ENCODE measurements at regions not wholly inside any gene's neighbourhood (a gene's known extent, or its start where the extent isn't known, plus 50 kb on each side); places are given as distances from the start of the nearest gene placed in this dataset.

DNA sequence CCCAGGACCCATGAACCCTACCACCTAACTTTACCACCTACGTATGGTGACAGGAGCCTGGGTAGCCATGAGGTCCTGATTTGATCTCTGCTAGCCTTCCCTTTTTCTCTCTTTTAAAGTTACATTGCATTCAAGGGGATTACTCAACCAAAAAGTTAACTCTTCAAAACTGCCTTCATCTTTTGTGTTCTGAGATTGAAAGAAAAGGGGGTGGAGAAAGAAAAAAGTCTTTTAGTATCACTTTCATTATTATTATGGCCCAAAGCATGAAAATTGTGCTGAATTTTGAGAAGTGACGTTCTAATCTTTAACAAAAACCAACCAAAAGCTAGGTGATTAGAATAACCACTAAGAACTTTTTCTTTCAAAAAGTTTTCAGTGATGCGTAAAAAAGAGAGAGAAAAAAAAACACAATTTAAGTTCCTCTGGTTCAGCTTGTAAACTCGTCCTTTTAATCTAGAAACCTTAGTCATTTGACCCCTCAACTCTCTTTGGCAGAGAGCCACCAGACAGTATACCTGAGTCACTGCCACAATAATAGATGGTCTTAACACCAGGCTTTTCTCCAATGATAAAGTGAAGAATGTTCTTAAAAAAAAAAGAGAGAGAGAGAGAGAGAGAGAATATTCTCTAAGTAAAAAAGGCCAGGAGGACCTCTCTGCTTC lies 347.4 kb upstream of the FGF13 start:
- BruUV-seq (replicated peaks): no TSS peak
- in situ Hi-C loops (cut with MboI): no loop called here
- WGBS (ENCODE audit: insufficient coverage, low coverage, missing lambda C conversion rate): 5% methylated on average over 2 of the region's 4 CpGs
- TF ChIP-seq SAP30 (IDR thresholded peaks at IDR 0.05; ENCODE audit: borderline replicate concordance, insufficient read depth, low read depth, low read length, poor library complexity, severe bottlenecking) (no peak), DIDO1 (tag; IDR thresholded peaks at IDR 0.05; ENCODE audit: low read depth) (no peak), RFX1 (IDR thresholded peaks at IDR 0.05) (no peak), NFIC (IDR thresholded peaks at IDR 0.05) (peak; percentile 74), MIER1 (IDR thresholded peaks at IDR 0.05; ENCODE audit: low read depth) (no peak), MAFF (IDR thresholded peaks at IDR 0.05; ENCODE audit: low read length) (no peak), ZNF174 (CRISPR knock-in tag; IDR thresholded peaks at IDR 0.05) (no peak), ARHGAP35 (IDR thresholded peaks at IDR 0.05; ENCODE audit: partially characterized antibody) (no peak), SOX6 (IDR thresholded peaks at IDR 0.05) (peak; percentile 58), MEIS2 (IDR thresholded peaks at IDR 0.05; ENCODE audit: partially characterized antibody) (peak; percentile 15), ZNF384 (IDR thresholded peaks at IDR 0.05; ENCODE audit: low read depth, low read length) (0 out of 2 replicates have a peak, but pooled peaks have one; percentile 22), RBM25 (IDR thresholded peaks at IDR 0.05; ENCODE audit: low read depth, low read length, severe bottlenecking) (no peak), ZEB2 (IDR thresholded peaks at IDR 0.05) (no peak), ZNF347 (CRISPR knock-in tag; IDR thresholded peaks at IDR 0.05; ENCODE audit: low read depth) (no peak), CREBBP (IDR thresholded peaks at IDR 0.05; ENCODE audit: low read depth, low read length) (no peak), ETV5 (CRISPR knock-in tag; IDR thresholded peaks at IDR 0.05; ENCODE audit: low read depth) (no peak), NCOA1 (IDR thresholded peaks at IDR 0.05; ENCODE audit: low read depth) (no peak), CBFB (CRISPR knock-in tag; IDR thresholded peaks at IDR 0.05) (no peak), TRIM28 (IDR thresholded peaks at IDR 0.05) (no peak), POLR3G (IDR thresholded peaks at IDR 0.05; ENCODE audit: extremely low read depth, insufficient read length, insufficient replicate concordance) (no peak), ZBTB8A (IDR thresholded peaks at IDR 0.05; ENCODE audit: partially characterized antibody) (no peak), NR2C2 (CRISPR knock-in tag; IDR thresholded peaks at IDR 0.05) (no peak), NR2C2 (tag; IDR thresholded peaks at IDR 0.05) (peak; percentile 39; the same call in 1 of the 2 replicates), ZNF785 (CRISPR knock-in tag; IDR thresholded peaks at IDR 0.05) (no peak), NR2C1 (IDR thresholded peaks at IDR 0.05) (no peak), NR2C1 (tag; IDR thresholded peaks at IDR 0.05) (0 out of 2 replicates have a peak, but pooled peaks have one; percentile 29), ZNF197 (CRISPR knock-in tag; IDR thresholded peaks at IDR 0.05; ENCODE audit: low read depth) (no peak), PTRF (tag; IDR thresholded peaks at IDR 0.05) (no peak), ZNF217 (CRISPR knock-in tag; IDR thresholded peaks at IDR 0.05) (no peak), BMI1 (IDR thresholded peaks at IDR 0.05; ENCODE audit: low read length) (no peak)

More for the DNA sequence above, 347.4 kb upstream of the FGF13 start:
- FAIRE-seq (no peak), DNase-seq (ENCODE audit: extremely low read depth in 1 of 4, low spot score in 3 of 4) (peak in 2 of 4 experiments; percentile 7 to 58), ATAC-seq (0 out of 3 replicates have a peak, but pooled peaks have one; percentile 42)
- Histone ChIP-seq H2AFZ (ENCODE audit: low read depth, low read length) (no peak overlapping the region), H3K27me3 (ENCODE audit: control insufficient read depth in 2 of 2, insufficient read depth in 2 of 2, low read length in 2 of 2) (no peaks in the 10 kb centered on the region), H3K4me3 (no peak overlapping the region), H4K20me1 (replicated peaks; ENCODE audit: control insufficient read depth, insufficient read depth, low read length) (no peaks in the 10 kb centered on the region), H3K27ac (ENCODE audit: extremely low read depth, low read depth, low read length) (no peak overlapping the region), H3K4me1 (replicated peaks in 1 of 2; ENCODE audit: control insufficient read depth in 2 of 2, insufficient read depth in 2 of 2, low read length in 2 of 2) (no peaks in the 10 kb centered on the region), H3K9me3 (replicated peaks; ENCODE audit: control insufficient read depth, insufficient read depth, low read depth, low read length) (no peaks in the 10 kb centered on the region), H3K9me1 (ENCODE audit: control insufficient read depth, insufficient read depth, low read length) (no peaks in the 10 kb centered on the region), H3K36me3 (ENCODE audit: control insufficient read depth, insufficient read depth, low read length) (no peaks in the 10 kb centered on the region), H3K9ac (ENCODE audit: insufficient read depth in 1 of 2, low read depth in 2 of 2, low read length in 2 of 2) (no peak overlapping the region), H3K4me2 (ENCODE audit: insufficient read depth, low read length) (no peak overlapping the region), H3K79me2 (ENCODE audit: control insufficient read depth, insufficient read depth, low read length) (no peaks in the 10 kb centered on the region)
- CTCF ChIA-PET (ENCODE audit: low intra/inter-chr PET ratio): no interaction called here
- intact Hi-C loops (cut with micrococcal nuclease): no loop called here
- POLR2A ChIA-PET: no interaction called here
